GM20000 (cell line): ENCODE measurements at regions not wholly inside any gene's neighbourhood (a gene's known extent, or its start where the extent isn't known, plus 50 kb on each side); places are given as distances from the start of the nearest gene placed in this dataset.
"Not testable (repeated sequence)": the region's sequence is repeated elsewhere in the genome, so short reads cannot be mapped to it uniquely, and the experiment has no call there.

Experiments
- DNase-seq: peaks from one replicate; pipeline ENCODE4 v3.0.0; 2012; ENCODE audit warnings: low spot score
- CTCF ChIP-seq: IDR thresholded peaks from 2 replicates; pipeline ENCODE4 v1.5.1; 2012; ENCODE audit warnings: mild to moderate bottlenecking, control low read depth; ENCODE audit errors: extremely low read depth, missing control alignments

- DNase-seq, result no peak
- TF ChIP-seq CTCF, result no peak
Measured at GRCh38 chr1:147052677-147053076, 114.6 kb downstream of the NBPF12 start.

DNA sequence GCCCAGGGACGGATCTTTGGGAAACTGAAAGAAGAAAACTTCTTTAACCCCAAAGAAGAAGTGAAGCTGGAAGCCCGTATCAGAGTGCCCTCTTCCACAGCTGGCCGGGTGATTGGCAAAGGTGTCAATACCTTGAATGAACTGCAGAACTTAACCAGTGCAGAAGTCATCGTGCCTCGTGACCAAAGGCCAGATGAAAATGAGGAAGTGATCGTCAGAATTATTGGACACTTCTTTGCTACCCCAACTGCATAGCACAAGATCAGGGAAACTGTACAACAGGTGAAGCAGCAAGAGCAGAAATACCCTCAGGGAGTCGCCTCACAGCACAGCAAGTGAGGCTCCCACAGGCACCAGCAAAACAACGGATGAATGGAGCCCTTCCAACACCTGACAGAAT lies 114.0 kb downstream of the NBPF12 start:
- no peak for DNase-seq
- TF ChIP-seq CTCF, result no peak

- no peak for DNase-seq
Measured at GRCh38 chr1:147051136-147051535, 113.0 kb downstream of the NBPF12 start.

DNA sequence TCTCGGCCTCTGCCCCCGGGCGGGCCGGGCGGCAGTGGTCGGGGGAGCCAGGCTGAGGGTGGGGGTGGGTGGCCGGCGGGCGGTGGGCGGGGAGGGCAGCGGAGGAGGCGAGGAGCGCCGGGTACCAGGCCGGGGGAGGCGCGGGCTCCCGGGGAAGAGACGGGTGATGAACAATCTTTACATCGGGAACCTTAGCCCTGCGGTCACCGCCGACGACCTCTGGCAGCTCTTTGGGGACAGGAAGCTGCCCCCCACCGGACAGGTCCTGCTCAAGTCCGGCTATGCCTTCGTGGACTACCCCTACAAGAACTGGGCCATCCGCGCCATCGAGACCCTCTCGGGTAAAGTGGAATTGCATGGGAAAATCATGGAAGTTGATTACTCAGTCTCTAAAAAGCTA lies 112.5 kb downstream of the NBPF12 start:
- no peak for TF ChIP-seq CTCF
- no peak for DNase-seq

More at GRCh38 chr1:147051136-147051535, 113.0 kb downstream of the NBPF12 start:
- TF ChIP-seq CTCF, result no peak

- DNase-seq, result not testable (repeated sequence)
Measured at GRCh38 chr1:147046863-147047394, 108.8 kb downstream of the NBPF12 start.

GRCh38 chr1:147046189-147046862 lies 108.2 kb downstream of the NBPF12 start:
- no peak for TF ChIP-seq CTCF
- DNase-seq, result no peak
